Caco-2 (cell line): ENCODE measurements at regions not wholly inside any gene's neighbourhood (a gene's known extent, or its start where the extent isn't known, plus 50 kb on each side); places are given as distances from the start of the nearest gene placed in this dataset.

Experiments used
- BruUV-seq: library from RNA; stranded (reverse); fragments of 400-500 nt; replicated peaks from 2 replicates; lab custom pipeline; 2021; lab: Mats Ljungman, UMichigan
- CTCF ChIA-PET: fragments of 300-600 bp; sonication (Branson Sonifier 250); formaldehyde crosslinking; loops from one replicate; lab custom pipeline; 2022; ENCODE audit warnings: antibody characterized with exemption; lab: Charles Lee
- POLR2A ChIA-PET: fragments of 300-600 bp; sonication (Branson Sonifier 250); formaldehyde crosslinking; loops from one replicate; lab custom pipeline; 2022; ENCODE audit warnings: antibody characterized with exemption; lab: Charles Lee
- DNase-seq, 2 experiments: peaks; one replicate each; pipeline versions ENCODE4 v3.0.0 to v3.0.0-alpha.2; 2020 to 2022
- H3K27me3 ChIP-seq: replicated peaks from 2 replicates; pipeline ENCODE4 v1.6.0; 2011; ENCODE audit warnings: low read length; ENCODE audit not compliant: control insufficient read depth, insufficient read depth
- H3K36me3 ChIP-seq: 2 replicates; pipeline ENCODE4 v1.5.1; 2011; ENCODE audit warnings: low read length; ENCODE audit not compliant: control insufficient read depth, insufficient read depth
- H3K4me1 ChIP-seq: fragments of 250-450 bp; sonication (Bioruptor Pico); 2 replicates; pipeline ENCODE4 v1.5.1; 2020; ENCODE audit warnings: mild to moderate bottlenecking
- H3K4me3 ChIP-seq: 2 replicates; pipeline ENCODE4 v1.5.1; 2011; ENCODE audit warnings: low read depth, mild to moderate bottlenecking, control low read depth, low read length
- H3K9me3 ChIP-seq: fragments of 250-450 bp; sonication (Bioruptor Pico); 2 replicates; pipeline ENCODE4 v1.5.1; 2020; ENCODE audit warnings: mild to moderate bottlenecking, moderate library complexity
- H3K27ac Mint-ChIP-seq: one replicate; pipeline ENCODE4 v1.8.0; 2022; ENCODE audit warnings: mixed read lengths; ENCODE audit not compliant: unreplicated experiment
- H3K27me3 Mint-ChIP-seq: one replicate; pipeline ENCODE4 v1.8.0; 2022; ENCODE audit warnings: mixed read lengths; ENCODE audit not compliant: insufficient read depth, unreplicated experiment
- H3K36me3 Mint-ChIP-seq: one replicate; pipeline ENCODE4 v1.8.0; 2022; ENCODE audit warnings: mild to moderate bottlenecking, mixed read lengths; ENCODE audit not compliant: insufficient read depth, unreplicated experiment
- H3K4me1 Mint-ChIP-seq: one replicate; pipeline ENCODE4 v1.8.0; 2022; ENCODE audit warnings: low read depth, mixed read lengths; ENCODE audit not compliant: unreplicated experiment
- H3K4me3 Mint-ChIP-seq: one replicate; pipeline ENCODE4 v1.8.0; 2022; ENCODE audit warnings: mild to moderate bottlenecking, moderate library complexity, mixed read lengths; ENCODE audit not compliant: unreplicated experiment
- H3K9me3 Mint-ChIP-seq: one replicate; pipeline ENCODE4 v1.8.0; 2022; ENCODE audit warnings: mixed read lengths; ENCODE audit not compliant: unreplicated experiment
- intact Hi-C: fragments of 100-400 bp; cut with micrococcal nuclease; formaldehyde crosslinking; loops from one replicate; pipeline ENCODE4 v1.10.0; 2022; ENCODE audit not compliant: unreplicated experiment
- TF ChIP-seq, protein P1 (sequence below), 2 experiments: fragments of 200-600 bp in 1 of 2; IDR thresholded peaks; 1 replicate in 1 of 2; 2 replicates in 1 of 2; pipeline versions ENCODE4 v1.5.1 to v1.8.0; 2011 to 2022; ENCODE audit warnings: antibody characterized with exemption in 1 of 2, control low read depth in 1 of 2, inconsistent platforms in 1 of 2, low read depth in 1 of 2, low read length in 1 of 2, mild to moderate bottlenecking in 1 of 2, moderate library complexity in 1 of 2; ENCODE audit not compliant: insufficient read depth in 1 of 2, severe bottlenecking in 1 of 2, unreplicated experiment in 1 of 2

GRCh38 chr18:75612456-75612855 lies 185.0 kb upstream of the SMIM21 start:
- H3K4me3 ChIP-seq, result no peak overlapping the region
- TF ChIP-seq, protein P1, sequence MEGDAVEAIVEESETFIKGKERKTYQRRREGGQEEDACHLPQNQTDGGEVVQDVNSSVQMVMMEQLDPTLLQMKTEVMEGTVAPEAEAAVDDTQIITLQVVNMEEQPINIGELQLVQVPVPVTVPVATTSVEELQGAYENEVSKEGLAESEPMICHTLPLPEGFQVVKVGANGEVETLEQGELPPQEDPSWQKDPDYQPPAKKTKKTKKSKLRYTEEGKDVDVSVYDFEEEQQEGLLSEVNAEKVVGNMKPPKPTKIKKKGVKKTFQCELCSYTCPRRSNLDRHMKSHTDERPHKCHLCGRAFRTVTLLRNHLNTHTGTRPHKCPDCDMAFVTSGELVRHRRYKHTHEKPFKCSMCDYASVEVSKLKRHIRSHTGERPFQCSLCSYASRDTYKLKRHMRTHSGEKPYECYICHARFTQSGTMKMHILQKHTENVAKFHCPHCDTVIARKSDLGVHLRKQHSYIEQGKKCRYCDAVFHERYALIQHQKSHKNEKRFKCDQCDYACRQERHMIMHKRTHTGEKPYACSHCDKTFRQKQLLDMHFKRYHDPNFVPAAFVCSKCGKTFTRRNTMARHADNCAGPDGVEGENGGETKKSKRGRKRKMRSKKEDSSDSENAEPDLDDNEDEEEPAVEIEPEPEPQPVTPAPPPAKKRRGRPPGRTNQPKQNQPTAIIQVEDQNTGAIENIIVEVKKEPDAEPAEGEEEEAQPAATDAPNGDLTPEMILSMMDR (IDR thresholded peaks at IDR 0.05; ENCODE audit: insufficient read depth in 1 of 2, low read depth in 1 of 2, low read length in 1 of 2, severe bottlenecking in 1 of 2, unreplicated experiment in 1 of 2), result no peak
- Mint-ChIP-seq H3K36me3 (no peaks in the 10 kb centered on the region), H3K4me1 (no peaks in the 10 kb centered on the region), H3K9me3 (no peaks in the 10 kb centered on the region), H3K27ac (no peak overlapping the region), H3K27me3 (peaks cover 9% of the 10 kb centered on the region), H3K4me3 (no peak overlapping the region)
- intact Hi-C loops, result no loop called here
- POLR2A ChIA-PET, result no interaction called here
- no peak for DNase-seq
- no peaks in the 10 kb centered on the region for H3K4me1 ChIP-seq
- no peaks in the 10 kb centered on the region for H3K9me3 ChIP-seq
- CTCF ChIA-PET, result no interaction called here
- no peaks in the 10 kb centered on the region for H3K36me3 ChIP-seq
- no TSS peak for BruUV-seq
- H3K27me3 ChIP-seq, result no peaks in the 10 kb centered on the region

GRCh38 chr18:75607701-75608100 lies 180.2 kb upstream of the SMIM21 start:
- no peaks in the 10 kb centered on the region for H3K27me3 ChIP-seq
- H3K4me3 Mint-ChIP-seq, result no peak overlapping the region

DNA sequence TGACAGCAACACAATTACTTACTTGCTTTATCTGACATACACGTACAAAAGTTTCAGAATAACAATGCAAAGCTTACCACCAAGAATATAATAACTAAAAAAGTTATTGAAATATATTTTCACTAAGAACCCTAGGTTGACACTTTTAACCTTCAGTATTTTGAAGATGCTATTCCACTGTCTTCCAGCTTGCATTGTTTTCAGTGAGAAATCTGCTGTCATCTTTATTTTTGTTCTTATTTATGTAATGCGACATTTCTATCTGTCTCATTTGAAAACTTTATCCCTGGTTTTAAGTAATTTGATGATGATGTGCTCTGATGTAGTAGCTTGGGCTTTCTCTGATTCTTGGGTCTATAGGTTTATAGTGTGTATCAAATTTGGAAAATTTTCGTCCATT lies 165.0 kb upstream of the SMIM21 start:
- H3K4me1 Mint-ChIP-seq, result no peaks in the 10 kb centered on the region
- no peaks in the 10 kb centered on the region for H3K27me3 ChIP-seq
- ChIA-PET CTCF (interaction anchor here (0.6 kb wide), 2 partner anchors 17 to 983 kb away, joined by 3 read pairs; no protein-coding TSS in a partner anchor), POLR2A (no interaction called here)
- TF ChIP-seq, protein P1 (IDR thresholded peaks at IDR 0.05; ENCODE audit: insufficient read depth in 1 of 2, low read depth in 1 of 2, low read length in 1 of 2, severe bottlenecking in 1 of 2, unreplicated experiment in 1 of 2), result no peak
- no peak overlapping the region for H3K4me3 ChIP-seq
- no peaks in the 10 kb centered on the region for H3K36me3 ChIP-seq
- no peak overlapping the region for H3K27ac Mint-ChIP-seq
- no peak for DNase-seq
- H3K4me1 ChIP-seq, result no peaks in the 10 kb centered on the region
- no peak overlapping the region for H3K4me3 Mint-ChIP-seq
- no peaks in the 10 kb centered on the region for H3K36me3 Mint-ChIP-seq
- H3K27me3 Mint-ChIP-seq, result no peaks in the 10 kb centered on the region
- no TSS peak for BruUV-seq
- H3K9me3 Mint-ChIP-seq, result no peaks in the 10 kb centered on the region
- intact Hi-C loops, result no loop called here
- no peaks in the 10 kb centered on the region for H3K9me3 ChIP-seq

More at GRCh38 chr18:75607701-75608100, 180.2 kb upstream of the SMIM21 start:
- H3K4me1 ChIP-seq, result no peaks in the 10 kb centered on the region
- BruUV-seq, result no TSS peak
- DNase-seq, result no peak
- no peak overlapping the region for H3K4me3 ChIP-seq
- H3K4me1 Mint-ChIP-seq, result no peaks in the 10 kb centered on the region
- H3K27ac Mint-ChIP-seq, result no peak overlapping the region
- no peaks in the 10 kb centered on the region for H3K9me3 ChIP-seq
- ChIA-PET CTCF (no interaction called here), POLR2A (no interaction called here)
- H3K9me3 Mint-ChIP-seq, result no peaks in the 10 kb centered on the region
- intact Hi-C loops, result no loop called here
- no peaks in the 10 kb centered on the region for H3K36me3 Mint-ChIP-seq
- TF ChIP-seq, protein P1 (IDR thresholded peaks at IDR 0.05; ENCODE audit: insufficient read depth in 1 of 2, low read depth in 1 of 2, low read length in 1 of 2, severe bottlenecking in 1 of 2, unreplicated experiment in 1 of 2), result no peak
- H3K27me3 Mint-ChIP-seq, result peaks cover 6% of the 10 kb centered on the region
- H3K36me3 ChIP-seq, result no peaks in the 10 kb centered on the region
